NOMO-1 treated with DMSO at 0.1 percent for 48 hours (cell line): ENCODE measurements at regions not wholly inside any gene's neighbourhood (a gene's known extent, or its start where the extent isn't known, plus 50 kb on each side); places are given as distances from the start of the nearest gene placed in this dataset.
"Not testable (repeated sequence)": the region's sequence is repeated elsewhere in the genome, so short reads cannot be mapped to it uniquely, and the experiment has no call there.

ENCODE experiments used
- DNase-seq: peaks from one replicate; lab custom pipeline; 2025; ENCODE audit not compliant: unreplicated experiment; lab: John Stamatoyannopoulos, UW

- DNase-seq, result no peak
Observed at GRCh38 chr17:71724339-71724738, 396.5 kb upstream of the SOX9 start.

- DNase-seq, result no peak
Observed at GRCh38 chr17:71725811-71726210, 395.0 kb upstream of the SOX9 start.

DNA sequence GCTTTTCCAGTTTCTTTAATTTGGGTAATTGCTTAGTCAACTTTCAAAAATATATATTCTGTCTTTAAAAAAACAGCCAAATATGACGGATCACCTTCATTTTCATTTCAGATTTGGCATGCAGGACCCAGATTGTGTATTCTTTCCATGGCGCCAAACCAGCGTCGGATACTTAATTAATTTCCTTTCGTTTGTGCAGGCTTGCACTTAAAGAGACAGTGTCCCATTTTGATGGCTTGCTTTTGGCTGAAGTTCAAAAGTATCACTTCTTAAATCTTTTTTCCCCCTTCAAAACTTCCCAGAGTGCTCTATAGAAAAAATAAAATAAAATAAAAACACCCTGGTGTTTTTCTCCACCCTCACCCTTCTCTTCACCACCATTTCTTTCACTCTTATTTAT, 394.5 kb upstream of the SOX9 start:
- DNase-seq, result no peak

DNA sequence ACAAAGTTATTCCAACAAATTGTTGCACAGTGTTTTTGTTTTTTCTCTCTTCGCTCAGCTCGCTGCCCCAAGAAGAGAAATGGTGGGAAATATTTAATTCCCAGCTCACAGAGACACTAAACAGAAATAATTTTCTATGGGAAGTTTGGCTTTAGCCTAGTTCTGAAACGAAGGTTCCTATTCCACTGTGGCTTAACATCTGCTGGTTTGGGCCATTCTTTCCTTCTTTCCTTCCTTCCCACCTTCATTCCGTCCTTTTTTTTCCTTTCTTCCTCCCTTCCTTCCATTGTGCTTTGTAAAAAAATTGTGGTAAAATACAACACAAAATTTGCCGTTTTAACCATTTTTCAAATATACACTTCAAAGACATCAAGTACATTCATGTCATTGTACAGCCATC, 393.5 kb upstream of the SOX9 start:
- DNase-seq, result no peak

- DNase-seq, result no peak
Observed at GRCh38 chr17:71727723-71728122, 393.1 kb upstream of the SOX9 start.

- no peak for DNase-seq
Observed at GRCh38 chr17:71730871-71731270, 389.9 kb upstream of the SOX9 start.

- DNase-seq, result no peak
Observed at GRCh38 chr17:71735893-71736292, 384.9 kb upstream of the SOX9 start.

GRCh38 chr17:71740866-71741265, 380.0 kb upstream of the SOX9 start:
- DNase-seq, result no peak

DNA sequence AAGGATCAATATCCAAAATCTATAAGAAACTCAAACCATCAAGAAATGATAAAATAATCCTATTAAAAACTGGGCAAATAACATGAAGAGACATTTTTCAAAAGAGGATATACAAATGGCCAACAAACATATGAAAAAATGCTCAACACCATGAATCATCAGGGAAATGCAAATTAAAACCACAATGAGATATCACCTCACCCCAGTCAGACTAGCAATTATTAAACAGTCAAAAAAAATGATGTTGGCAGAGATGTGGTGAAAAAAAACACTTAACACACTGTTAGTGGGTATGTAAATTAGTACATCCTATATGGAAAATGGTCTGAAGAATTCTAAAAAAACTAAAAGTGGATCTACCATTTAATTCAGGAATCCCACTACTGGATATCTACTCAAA, 379.0 kb upstream of the SOX9 start:
- no peak for DNase-seq

DNA sequence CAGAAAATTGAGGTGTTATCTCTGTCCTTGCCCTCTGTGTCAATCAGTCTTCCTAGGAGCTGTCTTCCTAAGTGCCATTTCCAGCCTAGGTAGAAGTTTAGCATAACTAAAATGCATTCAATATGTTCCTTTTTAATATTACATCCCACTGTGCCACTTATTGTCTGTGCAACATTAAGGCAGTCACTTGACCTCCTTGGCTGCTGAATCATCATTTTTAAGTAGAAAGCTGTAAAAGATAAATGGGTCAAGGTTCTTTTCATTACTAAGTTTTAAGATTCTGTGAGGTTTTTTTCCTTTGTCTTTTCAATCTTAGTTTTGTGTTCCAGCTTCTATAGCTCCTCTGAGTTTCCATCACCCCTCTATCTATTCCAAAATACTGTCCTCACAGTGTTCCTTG, 371.9 kb upstream of the SOX9 start:
- no peak for DNase-seq

DNA sequence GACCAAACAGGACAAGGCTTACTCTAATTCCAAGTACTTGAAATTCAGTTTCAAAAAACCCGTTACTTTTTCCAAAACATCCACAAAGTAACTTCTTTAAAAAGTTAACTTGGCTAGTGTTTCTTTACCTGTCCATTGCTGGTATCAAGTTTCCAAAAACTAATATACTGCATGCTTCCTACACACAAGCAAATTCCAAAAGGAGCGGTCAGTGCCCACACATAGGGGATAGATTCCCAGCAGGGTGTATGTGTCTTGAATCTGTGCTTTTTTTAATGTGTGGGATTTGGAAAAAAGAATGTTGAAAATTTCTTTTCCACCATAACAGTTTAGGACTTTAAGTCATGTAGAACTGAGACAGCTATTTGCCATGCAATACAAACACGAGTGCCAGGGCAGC, 367.8 kb upstream of the SOX9 start:
- DNase-seq, result no peak

GRCh38 chr17:71757156-71757555, 363.7 kb upstream of the SOX9 start:
- DNase-seq, result no peak

GRCh38 chr17:71757956-71758355, 362.9 kb upstream of the SOX9 start:
- no peak for DNase-seq

DNA sequence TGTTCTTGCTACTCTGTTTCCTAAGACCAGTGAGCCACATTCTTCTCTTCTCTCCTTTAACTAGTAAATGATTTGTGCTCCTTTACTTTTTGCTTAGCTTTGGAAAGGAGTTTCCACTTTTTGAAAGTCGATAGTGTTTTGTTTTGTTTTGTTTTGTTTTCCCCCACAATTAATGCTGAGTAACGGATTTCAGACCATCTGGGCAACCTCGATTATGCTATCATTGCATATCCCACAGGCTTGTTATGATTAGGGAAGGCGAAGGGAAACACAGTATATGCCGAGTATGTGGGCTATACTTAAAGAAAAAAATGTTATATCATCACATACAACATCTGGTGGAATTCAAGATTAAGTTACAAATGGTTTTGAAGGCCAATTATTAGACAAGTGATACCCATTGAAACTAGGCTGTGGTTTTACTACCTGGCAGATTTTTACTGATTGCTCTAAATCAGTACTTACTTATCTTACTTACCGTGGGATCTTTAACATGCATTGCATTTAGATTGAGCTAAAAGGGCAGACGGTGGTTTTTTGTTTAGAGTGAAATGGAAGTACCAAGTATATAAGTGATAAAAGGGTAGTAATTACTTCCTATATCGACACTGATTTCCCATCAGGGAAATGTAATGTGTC, 361.3 kb upstream of the SOX9 start:
- no peak for DNase-seq

DNA sequence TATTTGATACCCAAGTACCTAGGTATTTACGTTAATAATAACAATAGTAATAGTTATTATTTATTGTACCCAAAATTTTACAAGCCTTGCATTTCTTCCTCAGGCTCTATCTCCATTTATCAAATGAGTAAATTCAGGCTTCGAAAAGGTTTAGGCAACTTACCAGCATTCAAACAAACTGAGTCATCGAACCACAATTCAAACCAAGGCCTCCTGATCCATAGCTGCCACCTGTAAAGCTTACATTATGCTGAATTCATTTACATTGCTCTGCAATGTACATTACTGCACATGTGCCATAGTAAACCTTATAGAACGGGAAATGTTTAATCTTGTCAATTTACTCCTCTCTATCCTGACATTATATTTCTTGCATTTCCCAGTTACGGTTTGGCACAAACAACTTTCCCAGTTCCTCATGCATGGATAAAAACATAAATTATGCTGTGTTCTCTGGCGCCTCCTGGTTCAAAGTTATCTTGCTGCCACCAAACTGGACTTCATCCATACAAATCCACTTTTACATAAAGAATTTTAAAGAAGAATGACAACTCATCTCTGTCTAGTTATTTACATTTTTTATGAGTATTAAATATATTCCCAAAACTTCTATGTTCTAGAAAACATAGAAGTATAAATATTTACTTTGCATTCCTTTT, 360.6 kb upstream of the SOX9 start:
- DNase-seq, result no peak

- no peak for DNase-seq
Observed at GRCh38 chr17:71762526-71762925, 358.3 kb upstream of the SOX9 start.

- DNase-seq, result no peak
Observed at GRCh38 chr17:71764505-71764904, 356.3 kb upstream of the SOX9 start.

- DNase-seq, result no peak
Observed at GRCh38 chr17:71765437-71765836, 355.4 kb upstream of the SOX9 start.

DNA sequence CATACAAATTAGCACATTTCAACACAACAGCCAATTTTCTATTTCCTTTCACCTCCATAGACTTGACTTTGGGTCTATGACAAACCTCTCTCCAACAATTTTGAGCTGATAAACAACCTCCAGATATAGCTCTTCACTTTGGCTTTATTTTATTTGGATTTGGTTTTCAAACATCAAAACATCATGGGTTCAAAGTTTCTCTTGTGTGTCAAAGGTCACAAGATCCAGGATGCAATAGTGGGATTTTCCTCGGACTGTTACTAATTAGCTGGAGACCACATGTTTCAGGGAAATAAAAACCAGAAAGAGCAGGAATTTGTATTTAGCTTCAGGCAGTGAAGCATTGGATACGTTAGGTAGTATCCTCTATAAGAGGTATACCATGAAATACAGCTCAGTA, 351.0 kb upstream of the SOX9 start:
- no peak for DNase-seq

DNA sequence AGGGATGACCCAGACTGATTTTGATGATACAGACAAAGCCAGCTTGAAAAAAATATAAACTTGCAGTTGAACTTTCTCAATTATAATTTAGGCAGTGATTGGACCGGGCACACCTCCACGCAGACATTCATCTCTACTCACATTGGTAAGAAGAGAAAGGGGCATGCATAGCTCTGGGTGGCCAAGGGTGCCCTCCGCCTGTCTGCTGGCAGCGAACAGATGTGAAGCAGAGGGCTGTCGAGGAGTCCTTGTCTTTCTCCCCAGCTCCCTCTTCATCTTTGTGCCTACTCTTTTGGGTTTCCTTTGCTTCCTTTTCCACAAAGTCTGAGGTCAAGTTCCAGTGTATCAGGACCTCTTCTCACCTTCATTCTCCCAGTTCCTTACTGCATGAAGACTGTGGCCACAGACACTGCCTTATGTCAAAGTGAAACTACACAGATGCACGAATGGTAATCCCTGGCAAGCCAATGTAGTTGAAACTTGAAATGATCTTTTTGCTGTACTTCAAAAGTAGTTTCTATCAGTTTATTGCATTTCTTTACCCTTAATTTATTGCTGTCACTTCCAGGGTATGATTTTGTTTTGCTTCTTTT, 343.7 kb upstream of the SOX9 start:
- DNase-seq, result no peak

DNA sequence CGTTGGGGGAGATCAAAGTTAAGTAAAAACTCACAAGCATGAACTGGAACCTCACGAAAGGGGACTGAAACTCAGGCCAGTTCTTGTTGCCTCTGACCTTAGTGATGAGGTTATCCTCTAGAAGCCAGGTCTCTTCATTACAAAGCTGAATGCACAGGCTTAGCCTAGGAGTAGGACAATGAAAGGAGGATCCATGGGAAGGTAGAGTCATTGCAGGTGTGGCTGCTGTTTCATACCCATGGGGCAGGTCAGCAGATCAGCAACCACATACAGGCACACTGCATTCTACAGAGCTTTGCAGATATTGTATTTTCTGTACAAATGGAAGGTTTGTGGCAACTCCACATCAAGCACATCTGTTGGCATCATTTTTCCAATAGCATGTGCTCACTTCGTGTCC, 341.3 kb upstream of the SOX9 start:
- DNase-seq, result no peak

GRCh38 chr17:71780596-71780995, 340.2 kb upstream of the SOX9 start:
- no peak for DNase-seq

DNA sequence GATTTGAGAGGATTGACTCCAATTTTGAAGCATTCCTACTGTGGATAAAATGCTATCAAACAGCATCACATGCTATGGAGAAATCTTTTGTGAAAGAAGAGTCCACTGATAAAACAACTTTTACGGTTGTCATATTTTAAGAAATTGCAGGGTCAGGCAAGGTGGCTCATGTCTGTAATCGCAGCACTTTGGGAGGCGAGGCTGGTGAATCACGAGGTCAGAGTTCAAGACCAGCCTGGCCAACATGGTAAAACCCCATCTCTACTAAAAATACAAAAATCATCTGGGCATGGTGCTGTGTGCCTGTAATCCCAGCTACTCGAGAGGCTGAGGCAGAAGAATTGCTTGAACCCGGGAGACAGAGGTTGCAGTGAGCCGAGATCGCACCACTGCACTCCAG, 338.8 kb upstream of the SOX9 start:
- not testable (repeated sequence) for DNase-seq
